Panc1 (cell line): ENCODE measurements at regions not wholly inside any gene's neighbourhood (a gene's known extent, or its start where the extent isn't known, plus 50 kb on each side); places are given as distances from the start of the nearest gene placed in this dataset.
"Not testable (repeated sequence)": the region's sequence is repeated elsewhere in the genome, so short reads cannot be mapped to it uniquely, and the experiment has no call there.

Source experiments
- CTCF ChIP-seq: fragments of 450-650 bp; IDR thresholded peaks from 2 replicates; pipeline ENCODE4 v1.5.1; 2017; ENCODE audit warnings: mild to moderate bottlenecking
- POLR2AphosphoS5 ChIP-seq: IDR thresholded peaks from 2 replicates; pipeline ENCODE4 v1.6.1; 2012; ENCODE audit warnings: mild to moderate bottlenecking, low read depth, low read length, moderate library complexity
- TCF7L2 ChIP-seq: IDR thresholded peaks from 2 replicates; pipeline ENCODE4 v1.6.1; 2011; ENCODE audit warnings: mild to moderate bottlenecking, low read depth, low read length, inconsistent platforms

- not testable (repeated sequence) for TF ChIP-seq CTCF, POLR2AphosphoS5, TCF7L2
Observed at GRCh38 chrX:93095535-93095934, 577.8 kb downstream of the NAP1L3 start.
